HCT116 (cell line): ENCODE measurements at regions not wholly inside any gene's neighbourhood (a gene's known extent, or its start where the extent isn't known, plus 50 kb on each side); places are given as distances from the start of the nearest gene placed in this dataset.

Experiments
- ATAC-seq: fragments of 200-7000 bp; cut with Tn5 transposase; 2 replicates; pipeline ENCODE4 v1.9.1; 2020; ENCODE audit warnings: mild to moderate bottlenecking, moderate library complexity
- BruUV-seq: library from RNA; stranded (reverse); fragments of 400-500 nt; replicated peaks from 2 replicates; lab custom pipeline; 2021; lab: Mats Ljungman, UMichigan
- CTCF ChIA-PET: fragments of 300-600 bp; sonication (Branson Sonifier 250); formaldehyde crosslinking; loops from one replicate; lab custom pipeline; 2021; ENCODE audit warnings: antibody characterized with exemption; lab: Charles Lee
- POLR2A ChIA-PET: fragments of 300-600, 350-600 bp; sonication (Branson Sonifier 250); formaldehyde crosslinking; loops from one replicate; lab custom pipeline; 2021; ENCODE audit warnings: antibody characterized with exemption; lab: Charles Lee
- RAD21 ChIA-PET, 2 experiments: fragments of 300-600 bp; sonication (Branson Sonifier 250); formaldehyde crosslinking; loops; one replicate each; lab custom pipeline; 2023; ENCODE audit warnings: low total read pairs in 2 of 2; ENCODE audit not compliant: uncharacterized antibody in 2 of 2, unreplicated experiment in 2 of 2, low non-redundant PET in 1 of 2; lab: Charles Lee
- DNase-seq: peaks from one replicate; pipeline ENCODE4 v3.0.0-alpha.2; 2010; ENCODE audit warnings: low read depth, low spot score
- H2AFZ ChIP-seq: fragments of 200-600 bp; shearing (Covaris generic), sonication (generic); 2 replicates; pipeline ENCODE4 v1.6.1; 2017; ENCODE audit warnings: low read depth, mixed run types, mixed read lengths, antibody characterized with exemption, low read length; ENCODE audit not compliant: poor library complexity, severe bottlenecking
- H3K27ac ChIP-seq: 2 replicates; pipeline ENCODE4 v1.5.1; 2012; ENCODE audit warnings: low read depth, low read length
- H3K27me3 ChIP-seq: fragments of 200-600 bp; sonication (generic); 2 replicates; pipeline ENCODE4 v1.6.1; 2016; ENCODE audit warnings: mixed run types, low read length, mixed read lengths; ENCODE audit not compliant: insufficient read depth
- H3K36me3 ChIP-seq, 2 experiments: fragments of 200-500 bp in 1 of 2; fragments of 200-600 bp in 1 of 2; sonication (Bioruptor generic) in 1 of 2; sonication (generic) in 1 of 2; 2 replicates each; pipeline versions ENCODE4 v1.5.1 to v1.6.1; 2014 to 2016; ENCODE audit warnings: low read length in 2 of 2, inconsistent platforms in 1 of 2, mixed read lengths in 1 of 2, mixed run types in 1 of 2; ENCODE audit not compliant: insufficient read depth in 2 of 2, control insufficient read depth in 1 of 2
- H3K4me1 ChIP-seq, 2 experiments: fragments of 200-600 bp in 1 of 2; sonication (generic) in 1 of 2; 2 replicates each; pipeline versions ENCODE4 v1.5.1 to v1.6.1; 2012 to 2017; ENCODE audit warnings: low read length in 2 of 2, inconsistent platforms in 1 of 2, mild to moderate bottlenecking in 1 of 2, mixed read lengths in 1 of 2, mixed run types in 1 of 2, moderate library complexity in 1 of 2; ENCODE audit not compliant: insufficient read depth in 2 of 2, control insufficient read depth in 1 of 2
- H3K4me2 ChIP-seq: fragments of 200-600 bp; sonication (generic); 2 replicates; pipeline ENCODE4 v1.6.1; 2017; ENCODE audit warnings: mixed run types, low read length, mixed read lengths
- H3K4me3 ChIP-seq, 2 experiments: fragments of 200-600 bp in 1 of 2; sonication (generic) in 1 of 2; replicated peaks in 1 of 2; 2 replicates each; pipeline ENCODE4 v1.5.1; 2011 to 2016; ENCODE audit warnings: low read length in 2 of 2, control low read depth in 1 of 2, low read depth in 1 of 2, mild to moderate bottlenecking in 1 of 2, mixed read lengths in 1 of 2, mixed run types in 1 of 2
- H3K79me2 ChIP-seq: fragments of 200-600 bp; sonication (generic); 2 replicates; pipeline ENCODE4 v1.6.1; 2017; ENCODE audit warnings: mild to moderate bottlenecking, mixed run types, low read length, moderate library complexity, mixed read lengths; ENCODE audit not compliant: insufficient read depth
- H3K9ac ChIP-seq: fragments of 200-600 bp; sonication (generic); 2 replicates; pipeline ENCODE4 v1.6.1; 2016; ENCODE audit warnings: low read length, mixed read lengths
- H3K9me2 ChIP-seq: fragments of 200-600 bp; sonication (generic), shearing (Covaris generic); 2 replicates; pipeline ENCODE4 v1.6.1; 2017; ENCODE audit warnings: mixed run types, mild to moderate bottlenecking, moderate library complexity; ENCODE audit not compliant: insufficient read depth
- H3K9me3 ChIP-seq, 2 experiments: fragments of 200-500 bp in 1 of 2; fragments of 200-600 bp in 1 of 2; sonication (Bioruptor generic) in 1 of 2; sonication (generic) in 1 of 2; 2 replicates each; pipeline ENCODE4 v1.6.1; 2014 to 2017; ENCODE audit warnings: low read length in 2 of 2, mixed read lengths in 2 of 2, inconsistent platforms in 1 of 2, low read depth in 1 of 2, mild to moderate bottlenecking in 1 of 2, mixed run types in 1 of 2, moderate library complexity in 1 of 2; ENCODE audit not compliant: control insufficient read depth in 1 of 2, insufficient read depth in 1 of 2
- H4K20me1 ChIP-seq: fragments of 200-600 bp; sonication (generic), shearing (Covaris generic); 2 replicates; pipeline ENCODE4 v1.6.1; 2017; ENCODE audit warnings: mixed run types, mild to moderate bottlenecking, moderate library complexity; ENCODE audit not compliant: insufficient read depth
- CEBPB ChIP-seq: IDR thresholded peaks from 2 replicates; pipeline ENCODE4 v1.6.1; 2012; ENCODE audit warnings: low read depth
- EGR1 ChIP-seq: IDR thresholded peaks from 2 replicates; pipeline ENCODE4 v1.6.1; 2012; ENCODE audit warnings: low read depth
- ELF1 ChIP-seq: IDR thresholded peaks from 2 replicates; pipeline ENCODE4 v1.6.1; 2012; ENCODE audit warnings: low read depth, borderline replicate concordance
- EZH2 ChIP-seq: fragments of 200-600 bp; sonication (generic); IDR thresholded peaks from 2 replicates; pipeline ENCODE4 v1.6.1; 2017; ENCODE audit warnings: antibody characterized with exemption, mixed run types
- POLR2A ChIP-seq: IDR thresholded peaks from 2 replicates; pipeline ENCODE4 v1.7.0; 2011; ENCODE audit warnings: borderline replicate concordance; ENCODE audit not compliant: insufficient read depth, insufficient read length; ENCODE audit errors: extremely low read depth
- POLR2AphosphoS5 ChIP-seq: IDR thresholded peaks from 2 replicates; pipeline ENCODE4 v1.6.1; 2011; ENCODE audit warnings: mild to moderate bottlenecking, low read depth, low read length, moderate library complexity
- SIN3A ChIP-seq: IDR thresholded peaks from 2 replicates; pipeline ENCODE4 v1.6.1; 2012; ENCODE audit warnings: low read depth
- SP1 ChIP-seq: IDR thresholded peaks from 2 replicates; pipeline ENCODE4 v1.6.1; 2012; ENCODE audit warnings: low read depth
- SRF ChIP-seq: IDR thresholded peaks from 2 replicates; pipeline ENCODE4 v1.6.1; 2012; ENCODE audit warnings: low read depth
- YY1 ChIP-seq: IDR thresholded peaks from 2 replicates; pipeline ENCODE4 v1.6.1; 2011; ENCODE audit warnings: low read length, low read depth, moderate library complexity, mild to moderate bottlenecking; ENCODE audit not compliant: insufficient replicate concordance; ENCODE audit errors: extremely low read depth
- ZFX ChIP-seq: fragments of 450-650 bp; IDR thresholded peaks from 2 replicates; pipeline ENCODE4 v1.6.1; 2017
- ZNF274 ChIP-seq: fragments of 200-500 bp; sonication (Bioruptor generic); IDR thresholded peaks from 2 replicates; pipeline ENCODE4 v1.6.1; 2014; ENCODE audit warnings: mild to moderate bottlenecking, low read depth, low read length, inconsistent platforms
- intact Hi-C: fragments of 100-400 bp; cut with micrococcal nuclease; formaldehyde crosslinking; loops from 2 replicates; pipeline ENCODE4 v1.10.0; 2022
- TF ChIP-seq, protein P1 (sequence below): IDR thresholded peaks from 2 replicates; pipeline ENCODE4 v1.6.1; 2012
- TF ChIP-seq, protein P2 (sequence below), 3 experiments: fragments of 200-600 bp in 1 of 3; sonication (generic) in 1 of 3; IDR thresholded peaks in 2 of 3; conservative IDR thresholded peaks in 1 of 3; 2 replicates each; pipeline ENCODE4 v1.5.1; 2012 to 2017; ENCODE audit warnings: low read depth in 2 of 3, low read length in 2 of 3, antibody characterized with exemption in 1 of 3, borderline replicate concordance in 1 of 3, control low read depth in 1 of 3, mild to moderate bottlenecking in 1 of 3, mixed read lengths in 1 of 3, mixed run types in 1 of 3, moderate library complexity in 1 of 3; ENCODE audit not compliant: insufficient read depth in 1 of 3
- TF ChIP-seq, protein P3 (sequence below): IDR thresholded peaks from 2 replicates; pipeline ENCODE4 v1.6.1; 2011; ENCODE audit warnings: mild to moderate bottlenecking, low read length, moderate library complexity; ENCODE audit not compliant: insufficient replicate concordance; ENCODE audit errors: extremely low read depth
- TF ChIP-seq, protein P4 (sequence below): IDR thresholded peaks from 2 replicates; pipeline ENCODE4 v1.6.1; 2012

DNA sequence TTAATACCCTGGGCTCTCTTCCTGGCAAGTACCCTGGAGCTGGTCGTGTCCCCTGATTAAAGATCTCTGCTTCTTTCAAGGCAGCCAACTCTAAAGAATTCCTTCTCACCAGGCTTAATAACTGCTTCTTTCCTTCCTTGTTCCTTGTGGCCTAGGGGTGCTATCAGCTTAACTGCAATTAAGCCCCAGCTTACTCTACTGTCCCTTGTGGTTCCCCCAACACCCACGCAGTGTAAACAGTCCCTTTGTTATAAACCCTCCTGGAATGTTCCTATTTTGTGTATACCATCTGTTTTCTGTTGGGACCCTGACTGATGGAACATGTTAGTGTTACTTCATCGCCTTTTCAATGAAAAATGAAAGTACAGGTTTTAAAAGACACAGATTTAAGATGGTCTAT lies 126.4 kb upstream of the KIRREL3 start:
- no peak overlapping the region for H3K4me3 ChIP-seq
- intact Hi-C loops = no loop called here
- no peak for ATAC-seq

More for the DNA sequence above, 126.4 kb upstream of the KIRREL3 start:
- Histone ChIP-seq H3K27me3 (no peaks in the 10 kb centered on the region), H4K20me1 (no peaks in the 10 kb centered on the region), H3K9me3 (no peaks in the 10 kb centered on the region; a peak in 2 of 4 replicates), H3K9ac (no peak overlapping the region), H3K79me2 (no peaks in the 10 kb centered on the region), H3K4me1 (no peaks in the 10 kb centered on the region), H3K9me2 (no peaks in the 10 kb centered on the region), H3K4me2 (no peak overlapping the region), H3K36me3 (no peaks in the 10 kb centered on the region), H3K27ac (no peak overlapping the region), H2AFZ (no peak overlapping the region)
- DNase-seq = no peak
- ChIA-PET POLR2A (no interaction called here), RAD21 (no interaction called here), CTCF (no interaction called here)
- TF ChIP-seq, protein P1, sequence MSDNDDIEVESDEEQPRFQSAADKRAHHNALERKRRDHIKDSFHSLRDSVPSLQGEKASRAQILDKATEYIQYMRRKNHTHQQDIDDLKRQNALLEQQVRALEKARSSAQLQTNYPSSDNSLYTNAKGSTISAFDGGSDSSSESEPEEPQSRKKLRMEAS = no peak
- TF ChIP-seq, protein P2, sequence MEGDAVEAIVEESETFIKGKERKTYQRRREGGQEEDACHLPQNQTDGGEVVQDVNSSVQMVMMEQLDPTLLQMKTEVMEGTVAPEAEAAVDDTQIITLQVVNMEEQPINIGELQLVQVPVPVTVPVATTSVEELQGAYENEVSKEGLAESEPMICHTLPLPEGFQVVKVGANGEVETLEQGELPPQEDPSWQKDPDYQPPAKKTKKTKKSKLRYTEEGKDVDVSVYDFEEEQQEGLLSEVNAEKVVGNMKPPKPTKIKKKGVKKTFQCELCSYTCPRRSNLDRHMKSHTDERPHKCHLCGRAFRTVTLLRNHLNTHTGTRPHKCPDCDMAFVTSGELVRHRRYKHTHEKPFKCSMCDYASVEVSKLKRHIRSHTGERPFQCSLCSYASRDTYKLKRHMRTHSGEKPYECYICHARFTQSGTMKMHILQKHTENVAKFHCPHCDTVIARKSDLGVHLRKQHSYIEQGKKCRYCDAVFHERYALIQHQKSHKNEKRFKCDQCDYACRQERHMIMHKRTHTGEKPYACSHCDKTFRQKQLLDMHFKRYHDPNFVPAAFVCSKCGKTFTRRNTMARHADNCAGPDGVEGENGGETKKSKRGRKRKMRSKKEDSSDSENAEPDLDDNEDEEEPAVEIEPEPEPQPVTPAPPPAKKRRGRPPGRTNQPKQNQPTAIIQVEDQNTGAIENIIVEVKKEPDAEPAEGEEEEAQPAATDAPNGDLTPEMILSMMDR (IDR thresholded peaks at IDR 0.05 in 2 of 3, conservative IDR thresholded peaks at IDR 0.05 in 1 of 3; ENCODE audit: borderline replicate concordance in 1 of 3, insufficient read depth in 1 of 3, low read depth in 2 of 3, low read length in 2 of 3) = no peak
- TF ChIP-seq POLR2AphosphoS5 = no peak
- TF ChIP-seq YY1 = no peak
- no peak for TF ChIP-seq SP1
- no peak for TF ChIP-seq EGR1
- no peak for TF ChIP-seq ZFX
- TF ChIP-seq, protein P3, sequence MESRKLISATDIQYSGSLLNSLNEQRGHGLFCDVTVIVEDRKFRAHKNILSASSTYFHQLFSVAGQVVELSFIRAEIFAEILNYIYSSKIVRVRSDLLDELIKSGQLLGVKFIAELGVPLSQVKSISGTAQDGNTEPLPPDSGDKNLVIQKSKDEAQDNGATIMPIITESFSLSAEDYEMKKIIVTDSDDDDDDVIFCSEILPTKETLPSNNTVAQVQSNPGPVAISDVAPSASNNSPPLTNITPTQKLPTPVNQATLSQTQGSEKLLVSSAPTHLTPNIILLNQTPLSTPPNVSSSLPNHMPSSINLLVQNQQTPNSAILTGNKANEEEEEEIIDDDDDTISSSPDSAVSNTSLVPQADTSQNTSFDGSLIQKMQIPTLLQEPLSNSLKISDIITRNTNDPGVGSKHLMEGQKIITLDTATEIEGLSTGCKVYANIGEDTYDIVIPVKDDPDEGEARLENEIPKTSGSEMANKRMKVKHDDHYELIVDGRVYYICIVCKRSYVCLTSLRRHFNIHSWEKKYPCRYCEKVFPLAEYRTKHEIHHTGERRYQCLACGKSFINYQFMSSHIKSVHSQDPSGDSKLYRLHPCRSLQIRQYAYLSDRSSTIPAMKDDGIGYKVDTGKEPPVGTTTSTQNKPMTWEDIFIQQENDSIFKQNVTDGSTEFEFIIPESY = no peak
- no peak for TF ChIP-seq EZH2
- TF ChIP-seq CEBPB = no peak
- no peak for TF ChIP-seq ELF1
- TF ChIP-seq, protein P4, sequence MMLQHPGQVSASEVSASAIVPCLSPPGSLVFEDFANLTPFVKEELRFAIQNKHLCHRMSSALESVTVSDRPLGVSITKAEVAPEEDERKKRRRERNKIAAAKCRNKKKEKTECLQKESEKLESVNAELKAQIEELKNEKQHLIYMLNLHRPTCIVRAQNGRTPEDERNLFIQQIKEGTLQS = no peak
- no peak for TF ChIP-seq ZNF274
- TF ChIP-seq SRF = no peak
- no peak for TF ChIP-seq POLR2A
- no peak for TF ChIP-seq SIN3A
- BruUV-seq = no TSS peak
